ENCODE measurements at regions not wholly inside any gene's neighbourhood (a gene's known extent, or its start where the extent isn't known, plus 50 kb on each side); places are given as distances from the start of the nearest gene placed in this dataset.
"Not testable (repeated sequence)": the region's sequence is repeated elsewhere in the genome, so short reads cannot be mapped to it uniquely, and the experiment has no call there.

DNA sequence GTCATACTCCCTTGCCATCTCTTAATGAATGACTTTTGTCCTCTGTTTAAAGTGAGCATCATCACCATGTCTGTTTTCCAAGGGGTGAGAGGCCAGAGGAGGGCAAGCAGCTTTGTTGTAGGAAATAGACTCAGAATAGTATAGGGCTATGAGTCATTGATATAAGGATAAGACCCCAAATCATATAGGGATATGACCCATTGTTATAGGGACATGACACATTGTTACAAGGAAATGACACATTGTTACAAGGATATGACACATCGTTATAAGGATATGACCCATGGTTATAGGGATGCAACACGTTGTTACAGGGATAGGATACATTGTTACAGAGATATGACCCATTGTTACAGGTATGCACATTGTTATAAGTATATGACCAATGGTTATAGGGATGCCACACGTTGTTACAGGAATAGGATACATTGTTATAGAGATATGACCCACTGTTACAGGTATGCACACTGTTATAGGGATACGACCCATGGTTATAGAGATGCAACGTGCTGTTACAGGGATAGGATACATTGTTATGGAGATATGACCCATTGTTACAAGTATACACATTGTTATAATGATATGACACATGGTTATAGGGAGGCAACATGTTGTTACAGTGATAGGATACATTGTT lies 311.1 kb upstream of the ADARB2 start:
- no peak for DNase-seq

DNA sequence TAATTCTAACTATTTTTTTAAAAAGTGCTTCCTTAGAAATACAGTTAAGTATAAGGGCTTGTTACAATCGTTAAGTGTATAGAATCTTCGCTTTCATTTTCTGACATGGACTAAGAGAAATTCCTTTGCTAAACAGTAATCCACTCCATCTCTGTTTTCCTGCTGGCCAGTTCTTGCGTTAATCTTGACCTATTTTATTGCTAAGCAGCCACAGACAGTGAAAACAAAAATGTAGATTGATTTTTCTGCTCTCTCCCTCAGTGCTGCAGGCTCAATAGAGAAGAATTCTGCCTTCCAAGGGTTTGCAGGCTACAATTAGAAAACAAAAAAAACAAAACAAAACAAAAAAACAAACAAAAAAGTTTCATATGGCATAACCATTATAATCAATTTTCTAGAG lies 310.4 kb upstream of the ADARB2 start:
- DNase-seq: no peak

DNA sequence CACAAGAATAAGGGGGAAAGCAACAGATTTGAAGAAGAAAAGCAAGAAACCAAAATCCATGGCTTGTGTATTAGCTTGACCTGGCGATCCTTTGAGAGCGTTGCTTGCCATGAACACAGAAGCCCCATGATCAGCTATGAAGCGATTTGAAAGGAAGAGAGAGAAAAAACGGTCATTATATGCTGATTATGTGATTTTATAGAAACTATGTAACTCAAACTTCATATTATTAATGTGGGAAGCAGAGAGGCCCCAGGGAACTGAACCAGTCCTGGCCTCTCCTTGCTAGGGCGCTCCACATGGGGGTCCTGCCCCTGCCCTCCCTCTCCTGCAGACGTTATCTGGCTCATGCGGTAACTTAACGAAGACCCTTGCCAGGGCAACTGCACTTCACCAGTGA lies 306.1 kb upstream of the ADARB2 start:
- no peak for DNase-seq

DNA sequence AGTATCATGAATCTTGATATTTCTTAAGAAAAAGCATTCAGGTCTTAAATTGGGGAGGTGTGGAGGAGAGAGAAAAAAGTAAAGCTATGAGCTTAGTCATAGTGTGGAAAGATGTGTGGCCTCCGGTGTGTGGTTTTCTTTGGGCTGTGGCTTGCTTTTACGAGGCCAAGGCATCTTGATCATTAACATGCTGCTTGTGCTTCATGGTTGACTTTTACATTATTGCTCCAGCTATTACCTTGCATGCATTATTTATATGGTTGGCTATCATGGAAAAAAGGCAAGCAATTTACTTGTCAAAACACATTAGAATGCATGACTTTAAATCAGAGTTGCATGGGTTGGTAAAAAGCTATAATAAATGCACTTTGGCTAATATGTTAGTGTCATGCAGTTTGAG lies 300.7 kb upstream of the ADARB2 start:
- no peak for DNase-seq

DNA sequence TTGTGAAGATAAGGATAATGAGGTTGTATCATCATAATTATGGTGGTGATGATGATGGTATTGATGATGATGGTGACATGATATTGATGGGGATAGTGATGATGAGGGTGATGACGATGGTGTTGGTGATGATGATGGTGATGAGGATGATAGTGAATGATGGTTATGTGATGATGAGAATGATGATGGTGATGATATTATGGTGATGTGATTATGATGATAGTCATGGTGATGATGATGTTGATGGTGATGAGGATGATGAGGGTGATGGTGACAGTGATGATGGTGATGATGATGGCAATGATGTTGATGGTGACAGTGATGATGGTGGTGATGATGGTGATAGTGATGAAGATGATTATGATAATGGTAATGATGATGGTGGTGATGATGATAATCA lies 299.9 kb upstream of the ADARB2 start:
- DNase-seq: no peak

- DNase-seq: no peak
Observed at GRCh38 chr10:2036209-2036608, 298.9 kb upstream of the ADARB2 start.

DNA sequence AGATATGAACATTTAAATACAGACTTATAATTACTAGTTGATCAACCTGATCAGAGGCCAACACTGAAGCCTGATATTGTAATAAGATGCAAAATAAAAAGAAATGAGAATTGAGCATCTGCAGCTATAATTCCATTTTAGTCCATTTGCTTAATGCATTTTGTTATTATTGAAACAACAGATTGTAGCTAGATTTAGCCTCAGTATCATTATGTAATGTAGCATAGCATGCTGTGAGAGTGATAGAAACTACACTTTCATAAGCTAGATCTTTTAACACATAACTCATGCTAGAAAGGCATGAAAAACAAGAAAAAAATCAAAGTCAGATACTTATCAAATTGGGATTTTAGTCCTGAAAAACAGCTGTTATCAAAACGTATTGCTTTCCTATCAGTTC lies 292.7 kb upstream of the ADARB2 start:
- DNase-seq: no peak

DNA sequence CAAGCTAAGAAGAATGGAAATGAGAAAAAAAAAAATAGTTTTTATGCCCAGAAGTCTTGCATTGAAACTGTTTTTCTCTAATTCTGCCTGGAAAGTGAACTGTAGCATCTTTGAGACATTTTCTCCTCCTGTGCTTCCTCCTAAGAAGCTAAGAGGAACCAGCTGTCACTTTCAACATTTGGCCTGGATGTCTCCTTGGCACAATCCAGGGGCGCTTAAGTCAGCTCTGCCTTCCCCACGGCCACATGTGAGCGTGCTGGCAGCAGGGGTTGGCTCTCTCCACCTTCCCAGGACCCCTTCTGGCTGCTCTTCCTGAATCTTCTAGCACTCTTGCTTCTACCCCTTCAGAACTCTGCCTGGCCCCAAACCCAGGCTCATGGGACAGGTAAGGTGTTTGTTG lies 289.6 kb upstream of the ADARB2 start:
- no peak for DNase-seq

DNA sequence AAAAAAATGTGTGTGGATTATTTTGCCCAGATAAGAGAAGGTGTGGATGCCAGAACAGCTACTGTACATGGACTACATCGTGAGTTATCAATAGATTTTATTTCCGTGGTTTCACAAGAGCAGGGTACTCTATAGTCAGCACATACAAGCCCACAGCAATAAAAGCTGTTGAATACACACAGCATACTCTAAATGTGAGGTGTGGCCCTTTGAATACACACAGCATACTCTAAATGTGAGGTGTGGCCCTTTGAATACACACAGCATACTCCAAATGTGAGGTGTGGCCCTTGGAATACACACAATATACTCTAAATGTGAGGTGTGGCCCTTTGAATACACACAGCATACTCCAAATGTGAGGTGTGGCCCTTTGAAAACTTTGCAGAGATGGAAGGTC lies 287.4 kb upstream of the ADARB2 start:
- not testable (repeated sequence) for DNase-seq

- no peak for DNase-seq
Observed at GRCh38 chr10:2023687-2024086, 286.4 kb upstream of the ADARB2 start.

GRCh38 chr10:2022401-2022800 lies 285.1 kb upstream of the ADARB2 start:
- DNase-seq: no peak

GRCh38 chr10:2020836-2021235 lies 283.5 kb upstream of the ADARB2 start:
- DNase-seq: no peak

- DNase-seq: no peak
Observed at GRCh38 chr10:2019803-2020202, 282.5 kb upstream of the ADARB2 start.

DNA sequence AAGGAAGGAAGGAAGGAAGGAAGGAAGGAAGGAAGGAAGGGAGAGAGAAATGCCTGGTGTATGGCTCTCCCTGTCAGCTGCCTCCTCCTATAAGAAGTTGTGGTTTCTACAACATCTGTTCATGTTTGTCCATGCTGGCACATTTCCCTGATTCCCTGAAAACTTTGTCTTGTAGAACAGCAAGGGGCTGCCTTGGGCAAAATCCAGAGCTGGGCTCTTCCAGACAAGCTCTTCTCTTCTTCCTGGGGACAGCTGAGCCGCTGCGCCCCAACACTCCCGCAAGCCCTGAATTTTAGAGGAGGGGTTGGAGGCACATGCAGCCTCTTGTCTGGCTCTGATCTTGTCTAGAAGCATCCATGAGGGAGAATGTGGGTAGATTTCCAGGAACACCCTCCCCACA lies 282.0 kb upstream of the ADARB2 start:
- peak; percentile 22 for DNase-seq

DNA sequence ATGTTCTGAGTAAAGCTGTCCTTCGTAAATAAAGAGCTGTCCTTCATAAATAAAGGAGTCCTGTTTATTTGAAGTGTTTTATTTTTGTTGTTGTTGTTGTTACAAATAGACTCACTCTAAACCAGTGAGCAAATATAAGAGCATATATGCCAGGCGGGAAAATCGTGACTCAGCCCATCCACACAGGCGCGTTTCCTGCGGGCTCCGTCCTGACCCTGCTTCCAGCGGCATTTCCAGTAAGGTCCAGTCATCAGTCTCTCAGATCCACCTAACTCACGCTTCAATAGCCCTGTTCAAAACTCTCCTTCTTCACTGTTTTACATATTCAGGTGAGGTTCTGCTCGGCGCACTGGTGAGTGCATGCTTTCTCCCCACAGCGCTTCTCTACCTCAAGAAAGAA lies 277.2 kb upstream of the ADARB2 start:
- no peak for DNase-seq

GRCh38 chr10:2012209-2012608 lies 274.9 kb upstream of the ADARB2 start:
- DNase-seq: no peak

DNA sequence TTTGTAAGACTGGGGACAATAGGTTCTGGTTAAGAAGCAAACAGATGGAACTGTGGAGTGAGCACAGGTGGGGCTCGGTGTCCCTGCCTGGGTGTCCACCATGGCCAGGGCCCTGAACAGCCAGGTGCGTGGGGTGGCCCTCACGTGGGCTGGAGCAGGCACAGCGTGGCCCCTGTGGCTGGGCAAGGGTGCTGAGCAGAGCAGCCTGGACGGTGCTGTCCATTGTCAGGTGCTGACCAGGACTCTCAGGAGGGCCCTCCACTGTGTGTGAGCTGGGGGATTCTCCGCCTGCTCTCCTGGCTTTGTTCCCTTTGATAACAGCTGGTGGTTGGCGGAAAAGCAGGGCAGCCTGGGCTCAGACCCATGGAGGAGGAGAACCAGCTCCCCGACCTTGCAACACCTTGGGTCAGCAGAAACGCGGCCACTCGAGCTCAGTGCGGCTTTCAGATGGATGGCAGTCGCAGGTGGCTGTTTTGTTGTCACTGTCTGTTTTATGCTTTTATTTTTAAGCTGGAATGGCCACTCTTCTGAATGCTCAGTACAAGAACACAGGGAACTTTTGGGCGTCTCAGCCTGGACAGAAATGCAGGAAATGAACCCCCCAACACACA lies 273.9 kb upstream of the ADARB2 start:
- DNase-seq: no peak

DNA sequence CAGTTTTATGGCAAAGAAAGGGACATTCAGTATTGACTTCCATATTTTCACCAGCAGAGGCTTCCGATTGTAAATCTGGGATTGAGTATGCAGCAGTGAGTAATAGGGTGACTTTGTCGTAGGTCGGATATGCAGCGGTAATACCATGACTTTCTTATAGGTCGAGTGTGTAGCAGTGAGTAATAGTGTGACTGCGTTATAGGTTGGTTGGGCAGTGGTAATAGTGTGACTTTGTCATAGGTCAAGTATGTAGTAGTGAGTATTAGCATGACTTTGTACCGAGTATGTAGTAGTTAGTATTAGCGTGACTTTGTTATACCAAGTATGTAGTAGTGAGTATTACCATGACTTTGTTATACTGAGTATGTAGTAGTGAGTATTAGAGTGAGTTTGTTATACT lies 268.2 kb upstream of the ADARB2 start:
- no peak for DNase-seq

DNA sequence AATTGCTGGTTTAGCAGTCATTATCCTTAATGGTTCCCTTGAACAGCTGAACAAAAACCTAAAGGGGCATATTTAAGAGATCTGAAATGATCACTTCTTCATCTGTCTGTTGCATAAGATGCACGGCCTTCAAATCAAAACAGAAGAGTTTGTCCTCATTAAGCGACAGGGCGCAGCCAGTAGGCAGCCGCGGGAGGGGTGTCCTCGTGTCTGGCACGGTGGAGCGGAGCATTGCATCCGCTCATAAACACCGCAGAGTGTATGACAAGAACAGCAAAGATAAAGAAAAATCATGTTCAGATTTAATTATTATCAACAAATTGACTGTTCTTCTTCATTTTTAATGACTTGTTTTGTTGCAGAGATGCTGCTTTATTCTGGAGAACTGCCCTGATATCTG lies 255.6 kb upstream of the ADARB2 start:
- DNase-seq: no peak

- no peak for DNase-seq
Observed at GRCh38 chr10:1989090-1989489, 251.8 kb upstream of the ADARB2 start.

- no peak for DNase-seq
Observed at GRCh38 chr10:1981976-1982375, 244.7 kb upstream of the ADARB2 start.

DNA sequence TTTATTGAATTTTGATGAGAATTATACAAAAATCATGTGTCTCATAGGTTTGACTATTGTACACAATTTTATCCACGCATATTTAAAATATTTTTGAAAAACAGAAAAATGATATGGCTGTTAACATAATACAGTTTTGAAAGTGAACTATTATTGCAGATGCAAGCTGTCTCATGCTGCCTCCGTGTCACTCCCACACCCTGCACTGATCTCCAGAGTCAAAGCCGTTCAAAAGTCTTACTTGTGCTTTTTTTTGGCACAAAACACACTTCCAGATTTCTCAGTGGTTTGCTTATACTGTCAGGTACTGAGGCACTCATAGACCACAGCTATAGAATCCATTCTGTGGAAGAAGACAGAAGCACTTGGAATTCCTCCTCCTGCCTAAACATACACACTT lies 243.1 kb upstream of the ADARB2 start:
- DNase-seq: no peak

DNA sequence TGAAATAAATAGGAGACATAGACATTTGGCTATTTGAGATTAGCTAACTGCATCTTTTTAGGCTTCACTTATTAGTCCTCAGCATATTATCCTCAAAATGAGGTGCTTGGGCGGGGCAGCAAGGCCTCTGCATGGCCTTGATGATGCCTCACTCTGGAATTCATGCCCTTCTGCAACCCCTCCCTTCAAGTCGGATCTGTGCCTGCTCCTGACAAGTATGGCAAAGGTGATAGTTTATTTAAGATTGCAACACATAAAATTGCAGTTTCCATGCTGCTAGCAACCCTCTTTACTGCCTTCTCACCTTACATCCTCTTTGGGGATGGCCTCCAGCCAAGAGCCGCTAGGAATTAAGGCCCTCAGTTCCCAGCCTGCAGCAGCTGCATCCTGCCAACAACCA lies 241.3 kb upstream of the ADARB2 start:
- DNase-seq: peak; percentile 83

DNA sequence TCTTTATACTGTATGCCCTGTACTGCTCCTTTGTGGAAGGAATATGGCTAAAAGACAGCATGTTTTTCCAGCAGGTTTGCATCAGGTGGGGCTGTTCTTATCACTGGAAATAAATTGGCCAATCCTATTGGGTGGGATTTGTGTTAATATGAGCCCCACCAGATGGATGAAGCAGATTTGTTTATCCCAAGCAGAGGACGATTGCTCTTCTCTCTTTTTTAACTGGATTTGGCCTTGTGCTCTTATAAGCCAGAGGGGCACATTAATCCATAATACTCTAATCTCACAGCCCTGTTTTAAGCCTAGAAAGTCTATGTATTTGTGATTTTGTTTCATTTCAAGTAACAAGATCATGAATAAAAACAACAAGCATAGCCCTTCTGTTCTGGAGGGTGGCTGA lies 240.1 kb upstream of the ADARB2 start:
- DNase-seq: peak; percentile 86

DNA sequence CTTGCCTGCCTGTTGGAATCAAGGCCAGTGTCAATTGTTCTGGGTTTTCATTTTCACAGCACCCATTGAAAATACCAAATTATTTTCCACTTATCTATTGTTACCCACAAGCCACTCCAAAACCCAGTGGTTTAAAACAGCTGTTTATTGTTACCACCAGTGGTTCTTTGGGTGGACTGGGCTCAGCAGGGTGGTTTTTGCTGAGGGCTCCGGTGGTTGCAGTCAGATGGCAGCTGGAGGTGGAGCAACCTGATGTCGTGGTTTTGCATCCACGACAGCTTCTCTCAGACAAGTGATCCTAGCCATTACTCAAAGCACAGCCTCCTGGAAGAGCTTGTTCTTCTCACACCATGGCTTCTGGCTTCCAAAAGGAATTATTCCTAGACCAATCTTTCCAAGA lies 235.1 kb upstream of the ADARB2 start:
- DNase-seq: no peak

All from NCI-H2171 treated with DMSO at 0.1 percent for 48 hours (cell line).